ENCODE measurements at regions not wholly inside any gene's neighbourhood (a gene's known extent, or its start where the extent isn't known, plus 50 kb on each side); places are given as distances from the start of the nearest gene placed in this dataset.
"Not testable (repeated sequence)": the region's sequence is repeated elsewhere in the genome, so short reads cannot be mapped to it uniquely, and the experiment has no call there.

DNA sequence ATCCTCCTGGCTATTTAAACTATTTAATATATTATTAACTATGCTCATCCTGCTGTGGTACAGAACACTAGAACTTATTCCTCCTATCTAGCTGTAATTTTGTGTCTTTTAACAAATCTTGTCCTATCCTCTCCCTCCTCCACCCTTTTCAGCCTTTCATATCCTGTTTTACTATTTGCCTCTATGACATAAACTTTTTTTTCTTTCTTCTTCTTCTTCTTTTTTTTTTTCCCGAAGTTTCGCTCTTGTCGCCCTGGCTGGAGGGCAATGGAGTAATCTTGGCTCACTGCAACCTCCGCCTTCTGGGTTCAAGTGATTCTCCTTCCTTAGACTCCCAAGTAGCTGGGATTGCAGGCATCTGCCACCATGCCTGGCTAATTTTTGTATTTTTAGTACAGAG lies 201.5 kb downstream of the LPIN1 start:
- Histone ChIP-seq H3K9me3 (ENCODE audit: insufficient read depth, low read depth) (no peaks in the 10 kb centered on the region), H3K4me2 (no peak overlapping the region), H3K79me2 (ENCODE audit: low read depth) (no peaks in the 10 kb centered on the region), H2AFZ (no peak overlapping the region), H4K20me1 (ENCODE audit: insufficient read depth) (no peaks in the 10 kb centered on the region), H3K4me3 (no peak overlapping the region), H3F3A (ENCODE audit: insufficient read depth, low read depth) (no peaks in the 10 kb centered on the region), H3K27me3 (ENCODE audit: insufficient read depth, low read depth) (no peaks in the 10 kb centered on the region), H3K27ac (no peak overlapping the region), H3K9me2 (ENCODE audit: insufficient read depth) (peaks cover 6% of the 10 kb centered on the region), H3K4me1 (replicated peaks; ENCODE audit: insufficient read depth) (peaks cover 8% of the 10 kb centered on the region), H3K36me3 (ENCODE audit: low read depth) (no peaks in the 10 kb centered on the region)
- intact Hi-C loops (cut with micrococcal nuclease; ENCODE audit: unreplicated experiment): no loop called here
- no peak for TF ChIP-seq EZH2 (IDR thresholded peaks at IDR 0.05; ENCODE audit: low read depth)
- TF ChIP-seq, protein P1, sequence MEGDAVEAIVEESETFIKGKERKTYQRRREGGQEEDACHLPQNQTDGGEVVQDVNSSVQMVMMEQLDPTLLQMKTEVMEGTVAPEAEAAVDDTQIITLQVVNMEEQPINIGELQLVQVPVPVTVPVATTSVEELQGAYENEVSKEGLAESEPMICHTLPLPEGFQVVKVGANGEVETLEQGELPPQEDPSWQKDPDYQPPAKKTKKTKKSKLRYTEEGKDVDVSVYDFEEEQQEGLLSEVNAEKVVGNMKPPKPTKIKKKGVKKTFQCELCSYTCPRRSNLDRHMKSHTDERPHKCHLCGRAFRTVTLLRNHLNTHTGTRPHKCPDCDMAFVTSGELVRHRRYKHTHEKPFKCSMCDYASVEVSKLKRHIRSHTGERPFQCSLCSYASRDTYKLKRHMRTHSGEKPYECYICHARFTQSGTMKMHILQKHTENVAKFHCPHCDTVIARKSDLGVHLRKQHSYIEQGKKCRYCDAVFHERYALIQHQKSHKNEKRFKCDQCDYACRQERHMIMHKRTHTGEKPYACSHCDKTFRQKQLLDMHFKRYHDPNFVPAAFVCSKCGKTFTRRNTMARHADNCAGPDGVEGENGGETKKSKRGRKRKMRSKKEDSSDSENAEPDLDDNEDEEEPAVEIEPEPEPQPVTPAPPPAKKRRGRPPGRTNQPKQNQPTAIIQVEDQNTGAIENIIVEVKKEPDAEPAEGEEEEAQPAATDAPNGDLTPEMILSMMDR (conservative IDR thresholded peaks at IDR 0.05): no peak
- ChIA-PET CTCF (no interaction called here), POLR2A (ENCODE audit: unreplicated experiment) (no interaction called here)
- no peak for DNase-seq
- no TSS peak for BruUV-seq (replicated peaks)

GRCh38 chr2:11949732-11950523 lies 203.5 kb downstream of the LPIN1 start:
- no TSS peak for BruUV-seq (replicated peaks)
- no peaks in the 10 kb centered on the region for H3K36me3 ChIP-seq (ENCODE audit: low read depth)
- no peaks in the 10 kb centered on the region for H3K79me2 ChIP-seq (ENCODE audit: low read depth)
- POLR2A ChIA-PET (ENCODE audit: unreplicated experiment): interaction anchor here (0.6 kb wide), 1 partner anchor 162 kb away, joined by 4 read pairs; no protein-coding TSS in a partner anchor
- H3K4me3 ChIP-seq: no peak overlapping the region
- CTCF ChIA-PET: no interaction called here
- H4K20me1 ChIP-seq (ENCODE audit: insufficient read depth): no peaks in the 10 kb centered on the region
- H3K9me2 ChIP-seq (ENCODE audit: insufficient read depth): peaks cover 6% of the 10 kb centered on the region
- intact Hi-C loops (cut with micrococcal nuclease; ENCODE audit: unreplicated experiment): no loop called here
- H3K27ac ChIP-seq: no peak overlapping the region
- no peaks in the 10 kb centered on the region for H3K27me3 ChIP-seq (ENCODE audit: insufficient read depth, low read depth)
- H3K4me1 ChIP-seq (replicated peaks; ENCODE audit: insufficient read depth): peaks cover 5% of the 10 kb centered on the region
- H3K9me3 ChIP-seq (ENCODE audit: insufficient read depth, low read depth): no peaks in the 10 kb centered on the region
- no peak overlapping the region for H2AFZ ChIP-seq
- H3K4me2 ChIP-seq: no peak overlapping the region
- no peak for DNase-seq
- TF ChIP-seq, protein P1 (conservative IDR thresholded peaks at IDR 0.05): no peak
- H3F3A ChIP-seq (ENCODE audit: insufficient read depth, low read depth): no peaks in the 10 kb centered on the region

- Histone ChIP-seq H3F3A (ENCODE audit: insufficient read depth, low read depth) (no peaks in the 10 kb centered on the region), H3K9me2 (ENCODE audit: insufficient read depth) (peaks cover 6% of the 10 kb centered on the region), H3K27ac (no peak overlapping the region), H4K20me1 (ENCODE audit: insufficient read depth) (no peaks in the 10 kb centered on the region), H2AFZ (no peak overlapping the region), H3K79me2 (ENCODE audit: low read depth) (no peaks in the 10 kb centered on the region), H3K36me3 (ENCODE audit: low read depth) (no peaks in the 10 kb centered on the region), H3K4me1 (replicated peaks; ENCODE audit: insufficient read depth) (no peaks in the 10 kb centered on the region), H3K9me3 (ENCODE audit: insufficient read depth, low read depth) (no peaks in the 10 kb centered on the region), H3K4me2 (no peak overlapping the region), H3K4me3 (no peak overlapping the region), H3K27me3 (ENCODE audit: insufficient read depth, low read depth) (no peaks in the 10 kb centered on the region)
- no peak for DNase-seq
- intact Hi-C loops (cut with micrococcal nuclease; ENCODE audit: unreplicated experiment): no loop called here
- TF ChIP-seq, protein P1 (conservative IDR thresholded peaks at IDR 0.05): no peak
- no peak for TF ChIP-seq EZH2 (IDR thresholded peaks at IDR 0.05; ENCODE audit: low read depth)
- ChIA-PET POLR2A (ENCODE audit: unreplicated experiment) (no interaction called here), CTCF (no interaction called here)
- BruUV-seq (replicated peaks): no TSS peak
Measured at GRCh38 chr2:11950896-11951295, 204.5 kb downstream of the LPIN1 start.

GRCh38 chr2:11951492-11951891 lies 205.1 kb downstream of the LPIN1 start:
- H3K4me2 ChIP-seq; H3K4me3 ChIP-seq; H4K20me1 ChIP-seq (ENCODE audit: insufficient read depth); H3K79me2 ChIP-seq (ENCODE audit: low read depth); BruUV-seq (replicated peaks); H3K27ac ChIP-seq; H2AFZ ChIP-seq; H3K4me1 ChIP-seq (replicated peaks; ENCODE audit: insufficient read depth); H3K9me2 ChIP-seq (ENCODE audit: insufficient read depth); H3K36me3 ChIP-seq (ENCODE audit: low read depth); H3F3A ChIP-seq (ENCODE audit: insufficient read depth, low read depth); H3K9me3 ChIP-seq (ENCODE audit: insufficient read depth, low read depth); POLR2A ChIA-PET (ENCODE audit: unreplicated experiment); intact Hi-C loops (cut with micrococcal nuclease; ENCODE audit: unreplicated experiment); DNase-seq; H3K27me3 ChIP-seq (ENCODE audit: insufficient read depth, low read depth): not testable (repeated sequence)
- CTCF ChIA-PET: interaction anchor here (0.7 kb wide), 1 partner anchor 769 kb away, joined by 6 read pairs; no protein-coding TSS in a partner anchor
